Natural killer cell (primary cell): ENCODE measurements at regions not wholly inside any gene's neighbourhood (a gene's known extent, or its start where the extent isn't known, plus 50 kb on each side); places are given as distances from the start of the nearest gene placed in this dataset.

Source experiments
- ATAC-seq, 3 donors: fragments of 150-1000 bp in 2 of 3; fragments of 200-7000 bp in 1 of 3; cut with Tn5 transposase; 1 replicate in 1 of 3; 2 replicates in 2 of 3; pipeline ENCODE4 v1.10.0; 2021; ENCODE audit warnings: mild to moderate bottlenecking in 2 of 3, moderate library complexity in 2 of 3
- DNase-seq, 2 donors: peaks; one replicate each; pipeline versions ENCODE4 v3.0.0 to v3.0.0-alpha.2; 2013 to 2021; ENCODE audit warnings: mixed read lengths in 1 of 2
- H3K27ac ChIP-seq: one replicate; pipeline ENCODE4 v1.5.1; 2013; ENCODE audit warnings: mild to moderate bottlenecking, low read length
- H3K27me3 ChIP-seq: one replicate; pipeline ENCODE4 v1.6.1; 2013; ENCODE audit warnings: low read length; ENCODE audit not compliant: control insufficient read depth, insufficient read depth
- H3K36me3 ChIP-seq: one replicate; pipeline ENCODE4 v1.6.1; 2013; ENCODE audit warnings: low read length; ENCODE audit not compliant: control insufficient read depth, insufficient read depth
- H3K4me1 ChIP-seq: one replicate; pipeline ENCODE4 v1.6.1; 2013; ENCODE audit warnings: low read length; ENCODE audit not compliant: control insufficient read depth, insufficient read depth
- H3K4me3 ChIP-seq: one replicate; pipeline ENCODE4 v1.5.1; 2013; ENCODE audit warnings: low read length
- H3K9me3 ChIP-seq: one replicate; pipeline ENCODE4 v1.6.1; 2013; ENCODE audit warnings: low read length; ENCODE audit not compliant: control insufficient read depth, insufficient read depth
- H3K27ac Mint-ChIP-seq, 2 donors: one replicate each; pipeline ENCODE4 v1.8.0; 2022; ENCODE audit warnings: mild to moderate bottlenecking in 2 of 2, mixed read lengths in 2 of 2, moderate library complexity in 1 of 2
- H3K27me3 Mint-ChIP-seq, 2 donors: one replicate each; pipeline ENCODE4 v1.8.0; 2022; ENCODE audit warnings: low read depth in 2 of 2, mixed read lengths in 2 of 2
- H3K36me3 Mint-ChIP-seq: one replicate; pipeline ENCODE4 v1.8.0; 2022; ENCODE audit warnings: mixed read lengths
- H3K4me1 Mint-ChIP-seq, 2 donors: one replicate each; pipeline ENCODE4 v1.8.0; 2022; ENCODE audit warnings: mixed read lengths in 2 of 2
- H3K4me3 Mint-ChIP-seq: one replicate; pipeline ENCODE4 v1.8.0; 2022; ENCODE audit warnings: mild to moderate bottlenecking, moderate library complexity, mixed read lengths
- H3K9me3 Mint-ChIP-seq, 2 donors: one replicate each; pipeline ENCODE4 v1.8.0; 2022; ENCODE audit warnings: mixed read lengths in 2 of 2
- CTCF ChIP-seq: fragments of 200-600 bp; IDR thresholded peaks from one replicate; pipeline ENCODE4 v1.8.0; 2022; ENCODE audit warnings: antibody characterized with exemption
- WGBS: methylation state at CpG from one replicate; pipeline ENCODE4 v1.1.7; 2013; ENCODE audit warnings: missing lambda C conversion rate; ENCODE audit not compliant: insufficient coverage; 5-methylcytosine and 5-hydroxymethylcytosine counted together
- intact Hi-C: fragments of 100-400 bp; cut with micrococcal nuclease; formaldehyde crosslinking; loops from one replicate; pipeline ENCODE4 v1.14.2; 2022

GRCh38 chr3:144032531-144033239 lies 61.1 kb downstream of the DIPK2A start:
- Mint-ChIP-seq H3K27me3 (no peaks in the 10 kb centered on the region), H3K9me3 (no peaks in the 10 kb centered on the region), H3K4me3 (no peak overlapping the region), H3K4me1 (peaks cover 0 to 5% of the 10 kb centered on the region in 2 donors), H3K36me3 (no peaks in the 10 kb centered on the region), H3K27ac (no peak overlapping the region)
- 85% methylated on average over 5 of the region's 5 CpGs for WGBS
- no peaks in the 10 kb centered on the region for H3K4me1 ChIP-seq
- no peaks in the 10 kb centered on the region for H3K9me3 ChIP-seq
- DNase-seq, result no peak
- no peaks in the 10 kb centered on the region for H3K36me3 ChIP-seq
- H3K27me3 ChIP-seq, result no peaks in the 10 kb centered on the region
- no peak overlapping the region for H3K4me3 ChIP-seq
- ATAC-seq, result no peak
- H3K27ac ChIP-seq, result no peak overlapping the region
- TF ChIP-seq CTCF, result no peak
- intact Hi-C loops, result no loop called here

- H3K4me1 Mint-ChIP-seq, result peaks cover 0 to 5% of the 10 kb centered on the region in 2 donors
- H3K27ac Mint-ChIP-seq, result no peak overlapping the region
- Histone ChIP-seq H3K27ac (no peak overlapping the region), H3K36me3 (no peaks in the 10 kb centered on the region), H3K4me1 (no peaks in the 10 kb centered on the region), H3K9me3 (no peaks in the 10 kb centered on the region), H3K4me3 (no peak overlapping the region), H3K27me3 (no peaks in the 10 kb centered on the region)
- no peak overlapping the region for H3K4me3 Mint-ChIP-seq
- no peaks in the 10 kb centered on the region for H3K27me3 Mint-ChIP-seq
- intact Hi-C loops, result no loop called here
- DNase-seq (no peak), ATAC-seq (no peak)
- WGBS, result no CpG with 5 or more reads among the region's 1 CpG
- H3K36me3 Mint-ChIP-seq, result no peaks in the 10 kb centered on the region
- TF ChIP-seq CTCF, result no peak
- no peaks in the 10 kb centered on the region for H3K9me3 Mint-ChIP-seq
These were observed 61.6 kb downstream of the DIPK2A start for GRCh38 chr3:144033240-144033589.

DNA sequence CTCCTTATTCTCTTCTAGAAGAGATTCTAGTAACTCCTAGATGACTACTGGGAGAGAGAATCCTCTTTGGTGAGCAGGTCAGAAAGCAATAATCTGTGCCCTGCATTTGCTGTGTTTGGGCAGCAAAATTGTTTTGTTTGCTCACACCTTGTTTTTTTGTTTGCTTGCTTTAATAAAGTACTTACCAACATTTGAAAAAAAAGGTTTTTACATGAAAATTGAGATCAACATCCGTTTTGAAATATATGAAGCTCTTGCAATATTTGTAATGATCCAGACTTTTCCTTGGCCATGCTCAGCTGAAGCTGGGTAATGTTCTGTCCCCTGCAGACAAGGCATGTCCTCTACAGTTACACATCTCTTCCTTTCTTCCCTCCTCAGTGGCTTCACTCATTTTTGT lies 62.2 kb downstream of the DIPK2A start:
- H3K27ac Mint-ChIP-seq, result no peak overlapping the region
- Histone ChIP-seq H3K36me3 (no peaks in the 10 kb centered on the region), H3K4me3 (no peak overlapping the region), H3K27me3 (no peaks in the 10 kb centered on the region), H3K9me3 (no peaks in the 10 kb centered on the region), H3K4me1 (no peaks in the 10 kb centered on the region), H3K27ac (no peak overlapping the region)
- 89% methylated on average over 1 of the region's 1 CpG for WGBS
- DNase-seq (no peak), ATAC-seq (no peak)
- no peak for TF ChIP-seq CTCF
- H3K4me3 Mint-ChIP-seq, result no peak overlapping the region
- no peaks in the 10 kb centered on the region for H3K36me3 Mint-ChIP-seq
- intact Hi-C loops, result no loop called here
- no peaks in the 10 kb centered on the region for H3K27me3 Mint-ChIP-seq
- no peaks in the 10 kb centered on the region for H3K9me3 Mint-ChIP-seq
- H3K4me1 Mint-ChIP-seq, result peaks cover 0 to 5% of the 10 kb centered on the region in 2 donors

DNA sequence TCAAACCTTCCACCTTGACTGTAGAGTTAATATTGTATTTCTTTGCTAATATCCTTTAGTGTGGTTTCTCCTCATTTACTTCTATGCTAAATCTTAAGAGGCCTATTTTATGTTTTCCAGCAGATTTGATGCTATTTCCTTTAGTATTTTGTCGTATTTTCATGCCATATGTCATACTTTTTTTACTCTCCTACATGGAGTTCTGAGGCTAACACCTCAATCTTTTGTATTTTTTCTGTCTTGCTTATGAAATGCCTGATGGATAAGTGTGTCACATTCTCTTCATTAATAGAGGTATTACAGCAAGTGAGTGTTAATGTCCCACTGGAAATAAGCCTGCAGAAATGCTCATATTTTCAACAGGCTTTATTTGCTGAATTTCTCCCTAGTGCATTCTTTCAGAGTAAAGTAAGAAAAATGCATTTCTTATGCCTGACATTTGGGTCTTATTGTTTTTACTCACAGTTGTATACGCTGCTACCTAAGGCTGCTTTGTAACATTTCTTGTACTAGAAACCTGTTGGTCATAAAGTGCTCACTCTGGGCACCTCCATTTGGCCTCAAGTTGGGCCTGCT lies 63.2 kb downstream of the DIPK2A start:
- no peak for DNase-seq
- Histone ChIP-seq H3K27ac (no peak overlapping the region), H3K36me3 (no peaks in the 10 kb centered on the region), H3K27me3 (no peaks in the 10 kb centered on the region), H3K9me3 (no peaks in the 10 kb centered on the region), H3K4me1 (no peaks in the 10 kb centered on the region), H3K4me3 (no peak overlapping the region)
- 96% methylated on average over 2 of the region's 2 CpGs for WGBS
- H3K4me1 Mint-ChIP-seq, result peaks cover 0 to 10% of the 10 kb centered on the region in 2 donors
- intact Hi-C loops, result no loop called here
- TF ChIP-seq CTCF, result no peak
- no peak overlapping the region for H3K27ac Mint-ChIP-seq
- peaks cover 0 to 6% of the 10 kb centered on the region in 2 donors for H3K27me3 Mint-ChIP-seq
- no peaks in the 10 kb centered on the region for H3K9me3 Mint-ChIP-seq
- H3K4me3 Mint-ChIP-seq, result no peak overlapping the region
- ATAC-seq, result no peak
- H3K36me3 Mint-ChIP-seq, result no peaks in the 10 kb centered on the region
